AG10803 (cell line): ENCODE measurements at regions not wholly inside any gene's neighbourhood (a gene's known extent, or its start where the extent isn't known, plus 50 kb on each side); places are given as distances from the start of the nearest gene placed in this dataset.

Experiments
- DNase-seq: peaks from one replicate; pipeline ENCODE4 v3.0.0; 2010; ENCODE audit warnings: low read depth
- H3K4me3 ChIP-seq: 2 replicates; pipeline ENCODE4 v1.5.1; 2011; ENCODE audit warnings: mild to moderate bottlenecking, low read length, control low read depth
- CTCF ChIP-seq: conservative IDR thresholded peaks from 2 replicates; pipeline ENCODE4 v1.5.1; 2011; ENCODE audit warnings: mild to moderate bottlenecking, low read length, control low read depth, inconsistent platforms

DNA sequence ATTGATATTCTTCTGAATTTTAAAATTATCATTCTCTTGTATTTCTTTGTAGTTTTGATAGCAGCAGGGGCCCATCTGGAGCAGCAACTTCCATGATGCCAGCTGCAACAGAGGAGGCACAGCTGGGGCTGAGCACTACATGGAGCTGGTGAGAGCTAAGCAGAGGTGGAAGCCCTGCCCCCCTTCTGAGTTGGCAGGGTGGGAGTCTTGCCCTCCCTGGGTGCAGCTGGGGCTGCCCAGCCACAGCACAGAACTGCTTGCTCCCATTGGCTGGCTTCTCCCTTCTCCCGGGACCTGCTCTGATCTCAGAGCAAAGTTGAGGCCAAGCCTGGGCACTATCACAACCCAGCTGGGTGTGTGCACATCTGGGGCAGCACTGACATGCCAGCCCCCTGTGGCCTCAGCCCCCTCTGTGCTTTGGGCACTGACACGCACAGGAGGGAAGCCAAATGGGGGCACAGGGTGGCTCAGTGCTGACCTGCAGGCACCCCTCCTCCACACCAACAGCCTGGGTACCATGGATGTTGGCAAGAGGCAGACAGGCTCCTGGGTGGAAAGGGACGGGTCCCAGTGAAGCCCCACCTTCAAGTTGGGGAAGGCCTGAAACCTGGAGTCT lies 69.1 kb upstream of the EYA4 start:
- no peak for DNase-seq
- H3K4me3 ChIP-seq: no peak overlapping the region
- TF ChIP-seq CTCF: no peak

- TF ChIP-seq CTCF: no peak
- DNase-seq: no peak
- no peak overlapping the region for H3K4me3 ChIP-seq
Observed at GRCh38 chr6:133173276-133173675, 67.9 kb upstream of the EYA4 start.

DNA sequence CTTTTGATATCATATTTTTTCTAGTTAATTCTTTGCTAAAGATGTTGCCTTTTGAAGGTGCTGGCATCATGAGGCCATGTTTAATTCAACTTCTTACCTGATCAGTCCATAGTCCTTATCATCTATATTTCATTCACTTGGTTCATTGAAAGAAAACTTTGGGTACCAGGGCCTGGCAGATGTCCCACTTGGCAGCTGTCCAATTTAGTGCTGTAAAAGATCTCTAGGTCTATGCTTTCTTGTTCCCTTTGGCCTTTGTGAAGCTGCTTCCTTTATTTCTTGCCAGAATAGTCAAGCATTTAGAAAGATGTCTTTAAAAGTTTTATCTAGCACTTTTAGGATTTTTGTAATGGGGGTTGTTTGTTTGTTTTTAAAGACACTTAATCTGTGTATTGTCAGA lies 61.7 kb upstream of the EYA4 start:
- H3K4me3 ChIP-seq: no peak overlapping the region
- no peak for DNase-seq
- no peak for TF ChIP-seq CTCF

GRCh38 chr6:133183691-133184090 lies 57.5 kb upstream of the EYA4 start:
- DNase-seq: no peak

GRCh38 chr6:133184798-133185372 lies 56.3 kb upstream of the EYA4 start:
- H3K4me3 ChIP-seq: no peak overlapping the region
- DNase-seq: peak; percentile 31
- peak; percentile 63 for TF ChIP-seq CTCF

More at GRCh38 chr6:133183691-133184090, 57.5 kb upstream of the EYA4 start:
- H3K4me3 ChIP-seq: no peak overlapping the region
- TF ChIP-seq CTCF: no peak

- H3K4me3 ChIP-seq: no peak overlapping the region
- TF ChIP-seq CTCF: no peak
- no peak for DNase-seq
Observed at GRCh38 chr6:133185731-133186130, 55.4 kb upstream of the EYA4 start.

DNA sequence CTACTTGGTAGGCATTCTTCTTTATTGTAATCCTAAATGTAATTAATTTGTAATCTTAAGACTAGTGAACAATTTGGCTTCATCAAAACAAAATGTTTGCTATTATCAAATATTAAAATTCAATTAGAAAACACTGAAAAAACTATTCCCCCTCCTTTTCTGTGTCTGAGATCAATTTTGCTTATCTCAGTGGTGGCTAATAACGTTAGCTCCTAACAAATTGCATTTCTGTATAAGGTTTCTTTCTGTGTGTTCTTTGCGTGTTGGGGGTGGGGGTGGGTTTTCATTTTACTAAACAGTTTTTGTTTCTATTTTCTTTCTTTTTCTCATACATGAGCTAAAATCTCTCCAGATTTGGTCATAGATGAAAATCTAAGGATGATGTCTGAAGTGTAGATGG lies 54.0 kb upstream of the EYA4 start:
- no peak for TF ChIP-seq CTCF
- DNase-seq: no peak
- no peak overlapping the region for H3K4me3 ChIP-seq
